GM18519 (cell line): ENCODE measurements at regions not wholly inside any gene's neighbourhood (a gene's known extent, or its start where the extent isn't known, plus 50 kb on each side); places are given as distances from the start of the nearest gene placed in this dataset.
"Not testable (repeated sequence)": the region's sequence is repeated elsewhere in the genome, so short reads cannot be mapped to it uniquely, and the experiment has no call there.

Experiments used
- ATAC-seq: cut with Tn5 transposase; IDR thresholded peaks from one replicate; pipeline ENCODE4 v1.9.1; 2021; ENCODE audit warnings: mild to moderate bottlenecking, moderate library complexity; ENCODE audit not compliant: unreplicated experiment, low FRiP score

- ATAC-seq = no peak
These were observed 147.0 kb upstream of the ZNF366 start for GRCh38 chr5:72654231-72654630.

GRCh38 chr5:72653586-72653985 is 146.4 kb upstream of the ZNF366 start:
- ATAC-seq = no peak

- no peak for ATAC-seq
These were observed 144.6 kb upstream of the ZNF366 start for GRCh38 chr5:72651779-72652178.

GRCh38 chr5:72651109-72651508 is 143.9 kb upstream of the ZNF366 start:
- ATAC-seq = no peak

- no peak for ATAC-seq
These were observed 142.2 kb upstream of the ZNF366 start for GRCh38 chr5:72649449-72649848.

GRCh38 chr5:72648480-72648879 is 141.3 kb upstream of the ZNF366 start:
- ATAC-seq = no peak

GRCh38 chr5:72647806-72648205 is 140.6 kb upstream of the ZNF366 start:
- no peak for ATAC-seq

GRCh38 chr5:72646246-72646866 is 139.1 kb upstream of the ZNF366 start:
- no peak for ATAC-seq

- no peak for ATAC-seq
These were observed 138.0 kb upstream of the ZNF366 start for GRCh38 chr5:72645064-72645846.

- ATAC-seq = no peak
These were observed 137.1 kb upstream of the ZNF366 start for GRCh38 chr5:72644296-72644695.

GRCh38 chr5:72641164-72641563 is 134.0 kb upstream of the ZNF366 start:
- no peak for ATAC-seq

- ATAC-seq = no peak
These were observed 129.8 kb upstream of the ZNF366 start for GRCh38 chr5:72637058-72637457.

GRCh38 chr5:72636565-72636964 is 129.4 kb upstream of the ZNF366 start:
- ATAC-seq = not testable (repeated sequence)

- ATAC-seq = no peak
These were observed 127.2 kb upstream of the ZNF366 start for GRCh38 chr5:72634444-72634843.

GRCh38 chr5:72633649-72634048 is 126.4 kb upstream of the ZNF366 start:
- no peak for ATAC-seq

- ATAC-seq = no peak
These were observed 125.8 kb upstream of the ZNF366 start for GRCh38 chr5:72633041-72633445.

GRCh38 chr5:72630721-72631120 is 123.5 kb upstream of the ZNF366 start:
- ATAC-seq = no peak

- no peak for ATAC-seq
These were observed 122.9 kb upstream of the ZNF366 start for GRCh38 chr5:72630081-72630480.

- ATAC-seq = no peak
These were observed 121.7 kb upstream of the ZNF366 start for GRCh38 chr5:72628771-72629371.

GRCh38 chr5:72625332-72625731 is 118.1 kb upstream of the ZNF366 start:
- no peak for ATAC-seq

GRCh38 chr5:72624641-72625236 is 117.5 kb upstream of the ZNF366 start:
- no peak for ATAC-seq
